ENCODE measurements at regions not wholly inside any gene's neighbourhood (a gene's known extent, or its start where the extent isn't known, plus 50 kb on each side); places are given as distances from the start of the nearest gene placed in this dataset.

GRCh38 chr11:72513411-72513810, 79.1 kb upstream of the CLPB start:
- H3K4me1 ChIP-seq: no peaks in the 10 kb centered on the region
- 83 to 97% (median 87%) methylated on average over 1 of the region's 1 CpG for WGBS, 5 donors
- no peaks in the 10 kb centered on the region for H3K36me3 ChIP-seq
- H3K27me3 ChIP-seq: no peaks in the 10 kb centered on the region
- intact Hi-C loops (cut with DNase I; ENCODE audit: low total_unique reads): no loop called here
- H3K4me3 ChIP-seq: no peak overlapping the region
- H3K9me3 ChIP-seq: peaks cover 7 to 45% (median 33%) of the 10 kb centered on the region in 4 donors
- H3K27ac ChIP-seq: no peak overlapping the region
- TF ChIP-seq POLR2A (IDR thresholded peaks at IDR 0.05) (no peak), CTCF (IDR thresholded peaks at IDR 0.05) (no peak), EP300 (IDR thresholded peaks at IDR 0.05) (no peak)
- DNase-seq: no peak

GRCh38 chr11:72512956-72513355, 78.6 kb upstream of the CLPB start:
- Histone ChIP-seq H3K9me3 (peaks cover 7 to 48% (median 33%) of the 10 kb centered on the region in 4 donors), H3K27me3 (no peaks in the 10 kb centered on the region), H3K4me1 (no peaks in the 10 kb centered on the region), H3K36me3 (no peaks in the 10 kb centered on the region), H3K27ac (no peak overlapping the region), H3K4me3 (no peak overlapping the region)
- intact Hi-C loops (cut with DNase I; ENCODE audit: low total_unique reads): no loop called here
- no peak for TF ChIP-seq POLR2A (IDR thresholded peaks at IDR 0.05)
- no peak for DNase-seq
- WGBS, 5 donors: 81 to 90% (median 87%) methylated on average over 3 of the region's 3 CpGs

DNA sequence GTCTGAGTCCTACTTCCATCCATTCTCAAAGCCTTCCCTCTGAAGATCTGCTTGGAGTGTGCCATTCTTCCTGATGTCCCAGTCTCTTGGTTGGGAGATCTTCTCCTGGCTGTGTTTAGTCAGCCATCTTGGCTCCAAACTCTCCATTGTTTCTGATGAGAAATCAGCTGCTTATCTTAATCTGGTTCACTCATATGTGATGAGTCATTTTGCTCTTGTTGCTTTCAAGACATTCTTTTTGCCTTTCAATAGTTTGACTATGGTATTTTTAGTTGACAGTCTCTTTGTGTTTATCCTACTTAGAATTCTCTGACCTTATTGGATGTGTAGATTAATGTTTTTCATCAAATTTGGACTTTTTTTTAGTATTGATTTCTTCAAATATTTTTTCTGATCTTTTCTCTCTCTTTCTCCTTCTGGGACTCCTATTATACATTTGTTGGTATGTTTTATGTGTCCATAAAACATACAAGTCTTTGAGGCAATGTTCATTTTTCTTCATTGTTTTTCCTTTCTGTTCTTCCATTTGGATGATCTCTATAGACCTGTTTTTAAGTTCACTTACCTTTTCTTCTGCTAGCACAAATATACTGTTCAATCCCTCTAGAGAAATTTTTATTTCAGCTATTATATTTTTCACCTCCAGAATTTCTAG, 77.2 kb upstream of the CLPB start:
- H3K27me3 ChIP-seq: no peaks in the 10 kb centered on the region
- intact Hi-C loops (cut with DNase I; ENCODE audit: low total_unique reads): no loop called here
- no peaks in the 10 kb centered on the region for H3K36me3 ChIP-seq
- DNase-seq: no peak
- no peak overlapping the region for H3K4me3 ChIP-seq
- H3K27ac ChIP-seq: no peak overlapping the region
- peaks cover 7 to 63% (median 41%) of the 10 kb centered on the region in 4 donors for H3K9me3 ChIP-seq
- TF ChIP-seq POLR2A (IDR thresholded peaks at IDR 0.05) (no peak), CTCF (IDR thresholded peaks at IDR 0.05) (no peak), EP300 (IDR thresholded peaks at IDR 0.05) (no peak), POLR2AphosphoS5 (IDR thresholded peaks at IDR 0.05) (no peak)
- no peaks in the 10 kb centered on the region for H3K4me1 ChIP-seq

DNA sequence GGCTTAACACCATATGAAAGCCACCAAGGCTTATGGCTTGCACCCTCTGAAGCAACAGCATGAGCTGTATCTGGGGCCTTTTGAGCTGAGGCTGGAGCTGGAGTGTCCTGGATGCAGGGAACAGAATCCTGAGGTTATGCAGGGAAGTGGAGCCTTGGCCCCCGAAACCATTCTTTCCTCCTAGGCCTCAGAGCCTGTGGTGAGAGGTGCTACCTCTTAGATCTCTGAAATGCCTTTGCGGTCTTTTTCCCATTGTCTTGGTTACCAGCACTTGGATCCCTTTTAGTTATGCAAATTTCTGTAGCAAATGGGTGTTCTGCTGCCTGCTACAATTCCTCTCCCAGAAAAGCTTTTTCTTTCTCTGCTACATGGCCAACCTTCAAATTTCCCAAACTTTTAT, 72.7 kb upstream of the CLPB start:
- 90 to 100% (median 94%) methylated on average over 2 of the region's 2 CpGs for WGBS, 5 donors
- intact Hi-C loops (cut with DNase I; ENCODE audit: low total_unique reads): no loop called here
- no peak for DNase-seq
- H3K4me3 ChIP-seq: no peak overlapping the region
- no peak for TF ChIP-seq CTCF (IDR thresholded peaks at IDR 0.05)
- TF ChIP-seq EP300 (IDR thresholded peaks at IDR 0.05): no peak
- no peak for TF ChIP-seq POLR2AphosphoS5 (IDR thresholded peaks at IDR 0.05)
- TF ChIP-seq POLR2A (IDR thresholded peaks at IDR 0.05): no peak
- no peak overlapping the region for H3K27ac ChIP-seq
- no peaks in the 10 kb centered on the region for H3K27me3 ChIP-seq
- H3K36me3 ChIP-seq: no peaks in the 10 kb centered on the region
- peaks cover 7 to 61% (median 33%) of the 10 kb centered on the region in 4 donors for H3K9me3 ChIP-seq
- no peaks in the 10 kb centered on the region for H3K4me1 ChIP-seq

DNA sequence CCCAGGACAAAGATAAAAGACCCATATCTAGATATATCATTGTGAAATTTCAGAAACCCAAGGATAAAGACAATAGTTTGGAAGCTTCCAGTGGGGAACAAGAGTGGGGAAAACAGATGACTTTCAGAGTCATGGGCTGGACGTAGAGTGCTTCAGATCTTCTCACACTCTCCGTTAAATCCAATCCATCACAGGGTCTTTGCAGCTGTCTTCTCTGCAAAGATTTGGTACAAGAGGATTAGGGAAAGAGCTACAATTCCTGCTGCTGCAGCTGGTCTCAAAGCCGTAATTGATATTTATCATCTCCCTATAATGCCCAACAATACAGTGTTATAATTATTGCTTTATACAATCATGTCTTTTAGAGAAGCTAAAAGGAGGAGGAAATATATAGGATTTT, 63.4 kb upstream of the CLPB start:
- Histone ChIP-seq H3K4me1 (no peaks in the 10 kb centered on the region), H3K4me3 (no peak overlapping the region), H3K9me3 (peaks cover 0 to 14% (median 9%) of the 10 kb centered on the region in 4 donors), H3K36me3 (no peaks in the 10 kb centered on the region), H3K27ac (no peak overlapping the region), H3K27me3 (no peaks in the 10 kb centered on the region)
- WGBS, 5 donors: 25 to 56% (median 42%) methylated on average over 3 of the region's 3 CpGs
- intact Hi-C loops (cut with DNase I; ENCODE audit: low total_unique reads): no loop called here
- TF ChIP-seq POLR2AphosphoS5 (IDR thresholded peaks at IDR 0.05): no peak
- TF ChIP-seq CTCF (IDR thresholded peaks at IDR 0.05): no peak
- no peak for TF ChIP-seq EP300 (IDR thresholded peaks at IDR 0.05)
- TF ChIP-seq POLR2A (IDR thresholded peaks at IDR 0.05): no peak
- DNase-seq: no peak
